SU-DHL-6 (cell line): ENCODE measurements at regions not wholly inside any gene's neighbourhood (a gene's known extent, or its start where the extent isn't known, plus 50 kb on each side); places are given as distances from the start of the nearest gene placed in this dataset.

Source experiments
- CTCF ChIP-seq: fragments of 200-600 bp; sonication (generic); IDR thresholded peaks from one replicate; pipeline ENCODE4 v1.5.1; 2017; ENCODE audit warnings: antibody characterized with exemption, mild to moderate bottlenecking, low read length, moderate library complexity; ENCODE audit not compliant: insufficient read depth, poor library complexity, severe bottlenecking
- EZH2phosphoT487 ChIP-seq: fragments of 200-600 bp; sonication (generic), shearing (Covaris generic); conservative IDR thresholded peaks from 2 replicates; pipeline ENCODE4 v1.6.1; 2018; ENCODE audit warnings: mild to moderate bottlenecking, antibody characterized with exemption, low read length, moderate library complexity, mixed read lengths

GRCh38 chr12:111190741-111191526 is 178.0 kb downstream of the PHETA1 start:
- TF ChIP-seq CTCF (no peak), EZH2phosphoT487 (no peak)
